Nephron (organoid): ENCODE measurements at regions not wholly inside any gene's neighbourhood (a gene's known extent, or its start where the extent isn't known, plus 50 kb on each side); places are given as distances from the start of the nearest gene placed in this dataset.
"Not testable (repeated sequence)": the region's sequence is repeated elsewhere in the genome, so short reads cannot be mapped to it uniquely, and the experiment has no call there.

ENCODE experiments used
- H3K27ac Mint-ChIP-seq, 3 experiments: 2 replicates each; pipeline ENCODE4 v1.8.0; 2020; ENCODE audit warnings: mixed read lengths in 3 of 3, mild to moderate bottlenecking in 2 of 3, moderate library complexity in 1 of 3
- H3K27me3 Mint-ChIP-seq: 2 replicates; pipeline ENCODE4 v1.8.0; 2021; ENCODE audit warnings: low read depth, mild to moderate bottlenecking, moderate library complexity, mixed read lengths
- H3K36me3 Mint-ChIP-seq: 2 replicates; pipeline ENCODE4 v1.8.0; 2020; ENCODE audit warnings: low read depth, mixed read lengths
- H3K4me1 Mint-ChIP-seq: 2 replicates; pipeline ENCODE4 v1.8.0; 2020; ENCODE audit warnings: mixed read lengths
- H3K4me3 Mint-ChIP-seq, 3 experiments: 2 replicates each; pipeline ENCODE4 v1.8.0; 2020; ENCODE audit warnings: mild to moderate bottlenecking in 3 of 3, mixed read lengths in 3 of 3, moderate library complexity in 2 of 3
- H3K9me3 Mint-ChIP-seq: 2 replicates; pipeline ENCODE4 v1.8.0; 2020; ENCODE audit warnings: mixed read lengths
- TF ChIP-seq, protein P1 (sequence below), 3 experiments: fragments of 200-600 bp; sonication (generic); IDR thresholded peaks; one replicate each; pipeline ENCODE4 v1.5.0; 2021; ENCODE audit warnings: antibody characterized with exemption in 3 of 3; ENCODE audit not compliant: unreplicated experiment in 3 of 3

DNA sequence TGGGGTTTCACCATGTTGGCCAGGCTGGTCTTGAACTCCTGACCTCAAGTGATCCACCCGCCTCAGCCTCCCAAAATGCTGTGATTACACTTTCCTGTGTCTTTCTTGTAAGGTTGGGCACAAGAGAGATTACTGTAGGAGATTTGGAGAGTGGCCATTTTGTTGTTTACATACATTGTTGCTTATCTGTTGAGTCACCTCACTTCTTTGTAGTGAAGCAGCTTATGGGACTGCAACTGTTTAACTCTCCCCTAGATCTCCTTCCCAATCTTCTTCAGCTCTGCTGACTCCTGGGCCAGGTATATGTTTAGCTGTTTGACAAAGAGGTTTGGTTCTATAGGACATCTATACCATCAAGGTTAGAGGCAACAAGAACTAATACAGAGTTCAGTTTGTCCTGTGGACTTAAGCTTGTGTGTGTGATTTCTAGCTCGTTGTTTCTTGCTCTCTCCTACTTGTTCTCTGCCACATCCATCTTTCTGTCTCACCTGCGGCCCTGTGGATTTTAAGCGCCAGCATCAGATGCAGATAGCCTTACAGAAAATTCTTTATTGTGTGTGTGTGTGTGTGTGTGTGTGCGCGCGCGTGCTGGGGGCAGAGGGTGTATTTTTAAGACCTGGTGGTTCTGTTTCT lies 95.4 kb downstream of the HAUS1 start:
- Mint-ChIP-seq H3K27me3 (no peaks in the 10 kb centered on the region), H3K4me3 (no peak overlapping the region), H3K36me3 (peaks cover 15% of the 10 kb centered on the region), H3K27ac (no peak overlapping the region), H3K9me3 (no peaks in the 10 kb centered on the region), H3K4me1 (no peaks in the 10 kb centered on the region)
- TF ChIP-seq, protein P1, sequence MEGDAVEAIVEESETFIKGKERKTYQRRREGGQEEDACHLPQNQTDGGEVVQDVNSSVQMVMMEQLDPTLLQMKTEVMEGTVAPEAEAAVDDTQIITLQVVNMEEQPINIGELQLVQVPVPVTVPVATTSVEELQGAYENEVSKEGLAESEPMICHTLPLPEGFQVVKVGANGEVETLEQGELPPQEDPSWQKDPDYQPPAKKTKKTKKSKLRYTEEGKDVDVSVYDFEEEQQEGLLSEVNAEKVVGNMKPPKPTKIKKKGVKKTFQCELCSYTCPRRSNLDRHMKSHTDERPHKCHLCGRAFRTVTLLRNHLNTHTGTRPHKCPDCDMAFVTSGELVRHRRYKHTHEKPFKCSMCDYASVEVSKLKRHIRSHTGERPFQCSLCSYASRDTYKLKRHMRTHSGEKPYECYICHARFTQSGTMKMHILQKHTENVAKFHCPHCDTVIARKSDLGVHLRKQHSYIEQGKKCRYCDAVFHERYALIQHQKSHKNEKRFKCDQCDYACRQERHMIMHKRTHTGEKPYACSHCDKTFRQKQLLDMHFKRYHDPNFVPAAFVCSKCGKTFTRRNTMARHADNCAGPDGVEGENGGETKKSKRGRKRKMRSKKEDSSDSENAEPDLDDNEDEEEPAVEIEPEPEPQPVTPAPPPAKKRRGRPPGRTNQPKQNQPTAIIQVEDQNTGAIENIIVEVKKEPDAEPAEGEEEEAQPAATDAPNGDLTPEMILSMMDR (IDR thresholded peaks at IDR 0.05; ENCODE audit: unreplicated experiment in 3 of 3): no peak

DNA sequence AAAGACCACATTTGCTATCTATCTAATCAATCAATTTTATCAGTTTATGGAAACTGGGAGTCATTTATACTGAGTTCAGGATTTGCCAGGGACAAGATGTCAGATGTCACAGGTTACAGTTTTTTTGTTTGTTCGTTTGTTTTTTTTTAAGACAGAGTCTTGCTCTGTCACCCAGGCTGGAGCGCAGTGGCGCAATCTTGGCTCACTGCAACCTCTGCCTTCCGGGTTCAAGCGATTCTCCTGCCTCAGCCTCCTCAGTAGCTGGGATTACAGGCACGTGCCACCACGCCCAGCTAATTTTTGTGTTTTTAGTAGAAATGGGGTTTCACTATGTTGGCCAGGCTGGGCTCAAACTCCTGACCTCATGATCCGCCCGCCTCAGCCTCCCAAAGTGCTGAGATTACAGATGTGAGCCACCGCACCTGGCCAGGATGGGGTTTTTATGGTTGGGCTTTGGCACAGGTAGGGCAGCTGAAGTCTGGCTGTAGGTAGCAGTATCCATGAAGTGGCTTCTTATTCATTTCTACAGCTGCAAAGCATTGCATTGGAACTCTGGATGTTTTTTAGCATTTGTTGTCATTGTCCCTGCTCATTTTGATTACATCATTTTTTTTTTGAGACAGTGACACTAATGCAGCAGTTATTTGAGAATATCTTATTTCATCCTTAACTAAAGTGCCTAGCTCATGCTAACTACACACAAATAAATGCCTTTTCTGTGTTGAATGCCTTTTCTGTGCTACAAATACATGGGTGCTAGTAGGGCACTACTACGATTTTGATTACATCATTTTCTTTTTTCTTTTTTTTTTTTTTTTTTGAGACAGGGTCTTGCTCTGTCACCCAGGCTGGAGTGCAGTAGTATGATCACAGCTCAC lies 96.2 kb downstream of the HAUS1 start:
- peaks cover 15% of the 10 kb centered on the region for H3K36me3 Mint-ChIP-seq
- not testable (repeated sequence) for H3K4me1 Mint-ChIP-seq, H3K4me3 Mint-ChIP-seq, H3K9me3 Mint-ChIP-seq, H3K27me3 Mint-ChIP-seq, H3K27ac Mint-ChIP-seq

DNA sequence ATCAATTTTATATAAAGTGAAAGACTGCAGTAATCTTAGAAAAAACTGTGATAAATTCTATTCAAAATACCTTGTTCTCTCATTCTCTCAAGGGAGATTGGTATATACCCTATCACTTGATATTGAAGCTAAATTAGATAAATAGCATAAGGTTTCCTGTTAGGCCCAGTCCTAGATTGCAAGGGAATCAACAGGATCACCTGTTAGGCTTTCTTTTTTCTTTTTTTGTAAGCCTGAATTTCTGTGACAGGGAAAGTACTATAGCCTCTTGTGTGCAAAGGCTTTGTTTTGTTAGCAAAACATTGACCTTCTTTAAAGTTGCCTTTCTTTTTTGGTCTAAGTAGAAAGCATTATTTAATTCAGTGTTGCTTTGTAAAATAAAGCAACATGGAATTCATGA lies 100.0 kb downstream of the HAUS1 start:
- no peaks in the 10 kb centered on the region for H3K27me3 Mint-ChIP-seq
- no peaks in the 10 kb centered on the region for H3K9me3 Mint-ChIP-seq
- H3K27ac Mint-ChIP-seq: no peak overlapping the region
- H3K36me3 Mint-ChIP-seq: no peaks in the 10 kb centered on the region
- no peak overlapping the region for H3K4me3 Mint-ChIP-seq
- H3K4me1 Mint-ChIP-seq: no peaks in the 10 kb centered on the region
- TF ChIP-seq, protein P1 (IDR thresholded peaks at IDR 0.05; ENCODE audit: unreplicated experiment in 3 of 3): no peak

DNA sequence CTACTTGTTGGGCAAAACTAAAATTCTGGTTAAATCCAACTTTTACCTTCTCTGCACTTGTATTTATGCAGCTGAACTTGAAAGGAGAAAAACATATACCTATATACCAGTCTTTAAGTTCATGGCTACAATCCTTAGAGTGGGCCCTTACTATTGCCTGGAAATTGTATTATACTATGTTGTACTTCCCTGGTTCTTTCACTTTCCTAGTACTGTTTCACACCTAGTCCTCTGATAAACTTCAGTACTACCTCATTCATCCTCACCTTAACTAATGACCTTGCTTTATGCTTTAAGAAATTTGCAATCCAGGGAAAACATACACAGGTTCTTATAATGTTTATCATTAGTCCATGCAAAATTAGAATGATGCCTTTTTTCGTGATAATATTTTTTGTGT lies 103.8 kb downstream of the HAUS1 start:
- no peaks in the 10 kb centered on the region for H3K4me1 Mint-ChIP-seq
- no peaks in the 10 kb centered on the region for H3K36me3 Mint-ChIP-seq
- H3K4me3 Mint-ChIP-seq: no peak overlapping the region
- H3K9me3 Mint-ChIP-seq: no peaks in the 10 kb centered on the region
- H3K27ac Mint-ChIP-seq: no peak overlapping the region
- no peaks in the 10 kb centered on the region for H3K27me3 Mint-ChIP-seq
- TF ChIP-seq, protein P1 (IDR thresholded peaks at IDR 0.05; ENCODE audit: unreplicated experiment in 3 of 3): no peak

DNA sequence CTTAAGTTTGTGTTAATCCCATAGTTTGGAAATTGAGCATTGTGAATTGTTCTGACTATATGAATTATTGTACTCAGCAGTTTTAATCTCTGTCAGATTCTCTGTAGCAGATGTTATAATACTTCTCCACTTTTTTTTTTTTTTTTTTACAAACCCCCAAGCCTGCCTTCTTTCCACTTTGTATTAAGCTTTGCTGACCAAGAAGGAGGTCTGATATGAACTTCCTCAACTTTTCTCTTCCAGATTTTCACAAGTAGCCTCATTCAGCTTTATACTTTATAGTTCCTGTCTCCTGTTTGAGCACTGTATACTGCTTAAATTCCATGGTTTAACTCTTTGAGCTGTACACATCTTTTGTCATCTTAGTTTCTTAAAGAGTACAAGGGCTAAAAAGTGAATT lies 105.0 kb downstream of the HAUS1 start:
- Mint-ChIP-seq H3K4me3 (no peak overlapping the region), H3K36me3 (no peaks in the 10 kb centered on the region), H3K9me3 (no peaks in the 10 kb centered on the region), H3K27ac (no peak overlapping the region), H3K4me1 (no peaks in the 10 kb centered on the region), H3K27me3 (no peaks in the 10 kb centered on the region)
- TF ChIP-seq, protein P1 (IDR thresholded peaks at IDR 0.05; ENCODE audit: unreplicated experiment in 3 of 3): no peak

DNA sequence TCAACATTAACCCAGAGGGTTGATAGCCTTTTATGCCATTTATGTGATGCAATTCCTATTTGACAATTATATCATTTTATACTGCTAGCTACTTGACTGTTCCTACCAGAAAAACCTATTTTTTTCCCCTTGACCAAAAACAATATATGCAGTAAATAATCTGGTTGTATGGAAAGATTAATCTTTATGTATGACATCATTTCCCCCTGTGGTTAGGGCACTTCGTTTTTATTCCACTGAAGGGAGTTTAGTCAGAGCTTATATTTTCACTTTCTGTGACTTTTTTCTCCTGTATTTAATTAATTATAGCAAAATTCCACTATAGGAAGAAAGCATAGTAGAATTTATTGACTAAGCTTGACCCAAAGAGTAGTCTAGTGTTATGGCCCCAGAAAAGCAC lies 107.6 kb downstream of the HAUS1 start:
- Mint-ChIP-seq H3K27ac (no peak overlapping the region), H3K9me3 (no peaks in the 10 kb centered on the region), H3K4me1 (no peaks in the 10 kb centered on the region), H3K36me3 (peaks cover 11% of the 10 kb centered on the region), H3K4me3 (no peak overlapping the region), H3K27me3 (no peaks in the 10 kb centered on the region)
- TF ChIP-seq, protein P1 (IDR thresholded peaks at IDR 0.05; ENCODE audit: unreplicated experiment in 3 of 3): no peak
